Keratinocyte (primary cell): ENCODE measurements at regions not wholly inside any gene's neighbourhood (a gene's known extent, or its start where the extent isn't known, plus 50 kb on each side); places are given as distances from the start of the nearest gene placed in this dataset.

Source experiments
- DNase-seq: peaks from one replicate; pipeline ENCODE4 v3.0.0-alpha.2; 2011; ENCODE audit warnings: low read depth, missing footprints, low spot score
- FAIRE-seq: peaks from 2 replicates; lab custom pipeline; 2011; peaks lifted over from hg19 to GRCh38; lab: Jason Lieb, UNC
- H2AFZ ChIP-seq: 2 replicates; pipeline ENCODE4 v1.6.0; 2012; ENCODE audit warnings: low read length, control low read depth, inconsistent platforms; ENCODE audit not compliant: control insufficient read depth
- H3K27ac ChIP-seq: 2 replicates; pipeline ENCODE4 v1.5.1; 2011; ENCODE audit warnings: low read length; ENCODE audit not compliant: control insufficient read depth, insufficient read depth
- H3K27me3 ChIP-seq: 3 replicates; pipeline ENCODE4 v1.6.0; 2011; ENCODE audit warnings: low read length; ENCODE audit not compliant: control insufficient read depth, insufficient read depth; ENCODE audit errors: extremely low read depth
- H3K36me3 ChIP-seq, 2 experiments: 2 replicates in 1 of 2; 3 replicates in 1 of 2; pipeline ENCODE4 v1.5.1; 2011; ENCODE audit warnings: low read length in 2 of 2, mild to moderate bottlenecking in 1 of 2; ENCODE audit not compliant: control insufficient read depth in 2 of 2, insufficient read depth in 2 of 2; ENCODE audit errors: extremely low read depth in 1 of 2
- H3K4me1 ChIP-seq: 3 replicates; pipeline ENCODE4 v1.5.1; 2011; ENCODE audit warnings: low read length; ENCODE audit not compliant: control insufficient read depth, insufficient read depth; ENCODE audit errors: extremely low read depth
- H3K4me2 ChIP-seq: 3 replicates; pipeline ENCODE4 v1.6.0; 2011; ENCODE audit warnings: low read depth, low read length; ENCODE audit not compliant: control insufficient read depth, insufficient read depth; ENCODE audit errors: extremely low read depth
- H3K4me3 ChIP-seq, 3 experiments: fragments of 200-600 bp in 1 of 3; sonication (generic) in 1 of 3; 2 replicates in 2 of 3; 3 replicates in 1 of 3; pipeline ENCODE4 v1.5.1; 2011 to 2016; ENCODE audit warnings: low read length in 3 of 3, mild to moderate bottlenecking in 3 of 3, control low read depth in 2 of 3, inconsistent platforms in 1 of 3, low read depth in 1 of 3, mixed read lengths in 1 of 3, mixed run types in 1 of 3, moderate library complexity in 1 of 3; ENCODE audit not compliant: control insufficient read depth in 2 of 3, insufficient read depth in 2 of 3; ENCODE audit errors: extremely low read depth in 1 of 3
- H3K79me2 ChIP-seq: 2 replicates; pipeline ENCODE4 v1.6.0; 2012; ENCODE audit warnings: low read length; ENCODE audit not compliant: control insufficient read depth, insufficient read depth
- H3K9ac ChIP-seq: 3 replicates; pipeline ENCODE4 v1.6.0; 2011; ENCODE audit warnings: low read length; ENCODE audit not compliant: control insufficient read depth, insufficient read depth; ENCODE audit errors: extremely low read depth
- H3K9me1 ChIP-seq: 3 replicates; pipeline ENCODE4 v1.6.0; 2011; ENCODE audit warnings: low read length; ENCODE audit not compliant: control insufficient read depth, insufficient read depth; ENCODE audit errors: extremely low read depth
- H3K9me3 ChIP-seq: 2 replicates; pipeline ENCODE4 v1.5.1; 2012; ENCODE audit warnings: low read depth, low read length; ENCODE audit not compliant: control insufficient read depth
- H4K20me1 ChIP-seq: 3 replicates; pipeline ENCODE4 v1.6.0; 2011; ENCODE audit warnings: low read length; ENCODE audit not compliant: control insufficient read depth, insufficient read depth; ENCODE audit errors: extremely low read depth
- CTCF ChIP-seq, 3 experiments: IDR thresholded peaks in 1 of 3; conservative IDR thresholded peaks in 1 of 3; optimal IDR thresholded peaks in 1 of 3; 2 replicates in 2 of 3; 3 replicates in 1 of 3; pipeline versions ENCODE3 to v1.5.1; 2011; ENCODE audit warnings: low read length in 3 of 3, mild to moderate bottlenecking in 3 of 3, moderate library complexity in 2 of 3, control low read depth in 1 of 3, inconsistent platforms in 1 of 3; ENCODE audit not compliant: insufficient read depth in 2 of 3; ENCODE audit errors: extremely low read depth in 1 of 3
- EZH2 ChIP-seq: IDR thresholded peaks from one replicate; pipeline ENCODE4 v1.6.1; 2012; ENCODE audit warnings: inconsistent platforms, mild to moderate bottlenecking, low read length, moderate library complexity
- dilution Hi-C: fragments of 300-500 bp; cut with MboI; formaldehyde crosslinking; loops from one replicate; pipeline ENCODE4 v1.7.0; 2020; ENCODE audit warnings: low sequenced_read_pairs; ENCODE audit not compliant: extremely low pct_ligation_motif_present
- small RNA-seq, 3 experiments: library from RNA; depleted of rRNA; stranded (forward); fragments of <200 nt; gene quantifications; one replicate each; pipeline ENCODE3, GENCODE V24; 2012; ENCODE audit warnings: low read depth in 3 of 3, low replicate concordance in 1 of 3; ENCODE audit not compliant: insufficient read length in 3 of 3

GRCh38 chr1:110726755-110727154, 52.0 kb upstream of the KCNA3 start:
- Histone ChIP-seq H4K20me1 (no peaks in the 10 kb centered on the region), H3K27me3 (peaks cover 8% of the 10 kb centered on the region), H3K9me1 (no peaks in the 10 kb centered on the region), H2AFZ (no peak overlapping the region), H3K9me3 (no peaks in the 10 kb centered on the region), H3K27ac (no peak overlapping the region), H3K4me3 (no peak overlapping the region), H3K79me2 (no peaks in the 10 kb centered on the region), H3K9ac (no peak overlapping the region), H3K4me1 (no peaks in the 10 kb centered on the region), H3K4me2 (no peak overlapping the region), H3K36me3 (no peaks in the 10 kb centered on the region)
- TF ChIP-seq EZH2 (no peak), CTCF (optimal IDR thresholded peaks at IDR 0.05 in 1 of 3, IDR thresholded peaks at IDR 0.05 in 1 of 3, conservative IDR thresholded peaks at IDR 0.05 in 1 of 3; ENCODE audit: extremely low read depth in 1 of 3, insufficient read depth in 2 of 3, low read length in 3 of 3) (no peak)
- DNase-seq, result no peak
- no peak for FAIRE-seq
- dilution Hi-C loops, result no loop called here

Small RNAs in the stretch of these regions (small RNA-seq; reads per million reads assigned to genes)
- gene RF00019, result 0 reads per million in 3 experiments
